Uterus (tissue), 3 donors: ENCODE measurements at regions not wholly inside any gene's neighbourhood (a gene's known extent, or its start where the extent isn't known, plus 50 kb on each side); places are given as distances from the start of the nearest gene placed in this dataset.

Experiments
- DNase-seq, 2 donors: peaks; one replicate each; pipeline ENCODE4 v3.0.0-alpha.2; 2019 to 2020
- H3K27ac ChIP-seq, 2 donors: fragments of 200-600 bp; sonication (generic); 1 replicate in 1 of 2; 2 replicates in 1 of 2; pipeline ENCODE4 v1.5.1; 2016 to 2018
- H3K27me3 ChIP-seq, 2 donors: fragments of 200-600 bp; sonication (generic); one replicate each; pipeline ENCODE4 v1.5.1; 2018 to 2019; ENCODE audit warnings: control low read depth in 1 of 2
- H3K36me3 ChIP-seq, 2 donors: fragments of 200-600 bp; sonication (generic); one replicate each; pipeline ENCODE4 v1.5.1; 2019; ENCODE audit warnings: control low read depth in 1 of 2
- H3K4me1 ChIP-seq, 2 donors: fragments of 200-600 bp; sonication (generic); one replicate each; pipeline ENCODE4 v1.5.1; 2018 to 2019; ENCODE audit warnings: control low read depth in 1 of 2
- H3K4me3 ChIP-seq, 2 donors: fragments of 200-600 bp; sonication (generic); 1 replicate in 1 of 2; 2 replicates in 1 of 2; pipeline ENCODE4 v1.5.1; 2018 to 2019; ENCODE audit warnings: mild to moderate bottlenecking in 1 of 2
- H3K9me3 ChIP-seq, 2 donors: fragments of 200-600 bp; sonication (generic); one replicate each; pipeline ENCODE4 v1.5.1; 2019; ENCODE audit warnings: control low read depth in 1 of 2
- CTCF ChIP-seq, 4 experiments: fragments of 200-600 bp in 2 of 4; fragments of 450-650 bp in 2 of 4; sonication (generic) in 2 of 4; IDR thresholded peaks; one replicate each; pipeline ENCODE4 v1.5.1; 2016 to 2019; ENCODE audit warnings: antibody characterized with exemption in 4 of 4, mild to moderate bottlenecking in 2 of 4, moderate library complexity in 1 of 4
- POLR2A ChIP-seq, 2 donors: fragments of 450-650 bp; IDR thresholded peaks; one replicate each; pipeline ENCODE4 v1.6.1; 2016; ENCODE audit warnings: antibody characterized with exemption in 2 of 2, mild to moderate bottlenecking in 1 of 2, moderate library complexity in 1 of 2
- intact Hi-C: fragments of 100-400 bp; cut with DNase I; formaldehyde crosslinking; loops from one replicate; pipeline ENCODE4 v1.15.1; 2023; ENCODE audit warnings: low total_unique reads
- donor health status: DM: yes; HTN: yes; CAD: no.

- Histone ChIP-seq H3K4me3 (no peak overlapping the region), H3K4me1 (no peaks in the 10 kb centered on the region), H3K27me3 (no peaks in the 10 kb centered on the region), H3K9me3 (no peaks in the 10 kb centered on the region), H3K27ac (no peak overlapping the region), H3K36me3 (no peaks in the 10 kb centered on the region)
- DNase-seq, result no peak
- TF ChIP-seq CTCF (IDR thresholded peaks at IDR 0.05), result no peak
- TF ChIP-seq POLR2A (IDR thresholded peaks at IDR 0.05), result no peak
- intact Hi-C loops, result no loop called here
Measured at GRCh38 chr1:58000821-58001220, 545.7 kb downstream of the OMA1 start.

GRCh38 chr1:58000116-58000515, 546.4 kb downstream of the OMA1 start:
- intact Hi-C loops, result no loop called here
- no peak overlapping the region for H3K4me3 ChIP-seq
- TF ChIP-seq POLR2A (IDR thresholded peaks at IDR 0.05) (no peak), CTCF (IDR thresholded peaks at IDR 0.05) (no peak)
- H3K4me1 ChIP-seq, result no peaks in the 10 kb centered on the region
- H3K36me3 ChIP-seq, result no peaks in the 10 kb centered on the region
- no peak overlapping the region for H3K27ac ChIP-seq
- H3K27me3 ChIP-seq, result no peaks in the 10 kb centered on the region
- DNase-seq, result no peak
- no peaks in the 10 kb centered on the region for H3K9me3 ChIP-seq

- H3K27ac ChIP-seq, result no peak overlapping the region
Measured at GRCh38 chr1:57996400-57996799, 550.1 kb downstream of the OMA1 start.

GRCh38 chr1:57991289-57991688, 555.2 kb downstream of the OMA1 start:
- H3K9me3 ChIP-seq, result no peaks in the 10 kb centered on the region
- no peak for DNase-seq
- H3K27me3 ChIP-seq, result no peaks in the 10 kb centered on the region
- no peaks in the 10 kb centered on the region for H3K4me1 ChIP-seq
- TF ChIP-seq CTCF (IDR thresholded peaks at IDR 0.05) (no peak), POLR2A (IDR thresholded peaks at IDR 0.05) (no peak)
- H3K36me3 ChIP-seq, result no peaks in the 10 kb centered on the region
- intact Hi-C loops, result no loop called here
- H3K4me3 ChIP-seq, result no peak overlapping the region
- no peak overlapping the region for H3K27ac ChIP-seq

More at GRCh38 chr1:57996400-57996799, 550.1 kb downstream of the OMA1 start:
- Histone ChIP-seq H3K4me1 (no peaks in the 10 kb centered on the region), H3K9me3 (no peaks in the 10 kb centered on the region), H3K36me3 (no peaks in the 10 kb centered on the region), H3K27me3 (no peaks in the 10 kb centered on the region), H3K4me3 (no peak overlapping the region)
- intact Hi-C loops, result no loop called here
- TF ChIP-seq CTCF (IDR thresholded peaks at IDR 0.05) (no peak), POLR2A (IDR thresholded peaks at IDR 0.05) (no peak)
- no peak for DNase-seq

GRCh38 chr1:57989877-57990276, 556.6 kb downstream of the OMA1 start:
- no peak overlapping the region for H3K27ac ChIP-seq
- no peaks in the 10 kb centered on the region for H3K27me3 ChIP-seq
- no peak for DNase-seq
- intact Hi-C loops, result no loop called here
- H3K36me3 ChIP-seq, result no peaks in the 10 kb centered on the region
- H3K4me1 ChIP-seq, result no peaks in the 10 kb centered on the region
- no peak for TF ChIP-seq POLR2A (IDR thresholded peaks at IDR 0.05)
- TF ChIP-seq CTCF (IDR thresholded peaks at IDR 0.05), result no peak
- no peaks in the 10 kb centered on the region for H3K9me3 ChIP-seq
- no peak overlapping the region for H3K4me3 ChIP-seq
